GM21360 (cell line): ENCODE measurements at regions not wholly inside any gene's neighbourhood (a gene's known extent, or its start where the extent isn't known, plus 50 kb on each side); places are given as distances from the start of the nearest gene placed in this dataset.
"Not testable (repeated sequence)": the region's sequence is repeated elsewhere in the genome, so short reads cannot be mapped to it uniquely, and the experiment has no call there.

Source experiments
- ATAC-seq: cut with Tn5 transposase; IDR thresholded peaks from one replicate; pipeline ENCODE4 v1.9.1; 2021; ENCODE audit warnings: mild to moderate bottlenecking, moderate library complexity; ENCODE audit not compliant: unreplicated experiment

DNA sequence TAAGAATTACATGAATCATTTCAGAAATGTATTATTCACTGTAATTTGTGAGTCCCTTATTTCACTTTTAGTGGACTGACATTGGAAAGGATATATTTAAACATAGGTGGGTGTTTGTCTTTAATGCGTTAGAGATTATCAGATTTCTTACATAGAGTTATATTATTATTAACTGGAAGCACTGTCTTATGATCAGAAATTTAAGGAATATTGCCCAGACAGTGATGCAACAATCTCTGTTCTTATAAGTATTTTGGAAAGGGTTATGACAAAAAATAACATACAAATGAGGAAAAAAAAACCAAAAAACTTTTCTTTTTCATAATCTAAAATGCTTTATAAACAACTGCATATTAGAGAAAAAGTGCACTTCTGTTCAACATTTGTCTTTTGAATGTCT is 836.6 kb downstream of the SLC6A15 start:
- ATAC-seq = no peak

DNA sequence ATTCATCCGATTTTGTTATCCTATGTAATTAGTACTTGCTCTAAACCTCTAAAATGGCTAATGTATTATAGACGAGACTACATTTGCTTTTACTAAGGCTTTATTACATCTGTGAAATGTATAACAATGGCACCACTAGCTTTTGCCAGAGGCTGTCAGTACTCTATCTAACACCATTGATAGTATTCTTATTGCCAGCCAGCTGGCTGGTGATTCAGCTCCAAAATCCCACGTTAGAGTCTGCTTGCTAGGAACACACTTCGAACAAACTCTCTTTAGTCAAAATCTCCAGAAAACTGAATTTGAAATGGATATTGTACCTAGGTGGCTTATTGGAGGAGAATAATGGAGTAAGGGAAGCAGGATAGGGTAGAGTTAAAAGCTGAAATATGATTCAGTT is 839.2 kb downstream of the SLC6A15 start:
- no peak for ATAC-seq

DNA sequence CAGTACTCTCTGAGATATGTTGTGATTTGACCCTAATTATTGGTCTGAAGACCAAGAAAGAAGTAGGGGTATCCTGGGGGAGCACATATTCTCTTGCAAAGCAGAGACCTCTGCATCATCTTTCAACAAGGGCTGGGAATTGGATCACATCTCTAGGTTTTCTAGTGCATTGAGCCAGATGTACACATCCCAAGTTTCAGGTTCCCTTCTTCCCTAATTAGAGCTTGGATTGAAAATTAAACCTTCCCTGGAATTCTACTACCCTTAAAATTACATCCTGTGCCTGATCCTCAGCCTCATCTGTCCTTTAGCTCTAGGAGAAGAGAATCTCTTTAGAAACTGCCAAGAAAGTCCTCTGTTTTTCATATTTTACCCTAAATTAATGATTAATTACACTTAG is 839.6 kb downstream of the SLC6A15 start:
- no peak for ATAC-seq

DNA sequence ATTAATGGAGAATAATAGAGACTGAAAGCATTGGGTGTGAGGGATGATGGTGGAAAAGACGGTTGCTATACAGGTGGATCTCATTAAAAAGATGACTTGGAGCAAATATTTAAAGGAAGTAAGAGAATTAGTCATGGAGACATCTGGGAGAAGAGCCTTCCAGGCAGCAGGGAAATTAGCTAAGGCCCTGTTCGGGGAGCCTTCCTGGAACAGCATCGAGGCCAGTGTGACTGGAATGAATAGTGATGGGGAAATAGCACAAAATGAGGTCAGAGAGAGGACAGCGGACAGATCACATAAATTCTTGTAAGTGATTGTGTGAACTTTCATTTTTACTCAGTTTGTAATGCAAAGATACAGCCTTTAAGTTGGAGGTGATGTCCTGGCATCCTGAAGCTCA is 842.3 kb downstream of the SLC6A15 start:
- no peak for ATAC-seq

DNA sequence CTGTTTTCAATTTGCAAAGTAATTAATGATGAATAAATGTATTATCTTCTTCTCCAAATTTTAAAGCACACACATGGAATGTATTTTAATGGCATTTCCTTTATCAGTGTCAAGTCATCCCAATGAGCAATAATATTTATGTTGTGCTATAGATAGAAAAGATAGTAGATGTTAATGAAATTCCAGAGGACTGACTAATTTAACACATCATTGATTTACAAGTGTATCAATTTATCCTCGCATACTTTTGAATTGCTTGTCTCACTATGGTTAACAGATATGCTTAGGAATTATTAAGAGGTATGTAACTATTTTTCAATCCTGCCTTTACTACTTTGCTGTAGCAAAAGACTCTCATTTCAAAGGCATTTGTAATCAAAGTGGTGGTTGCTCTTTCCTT is 842.9 kb downstream of the SLC6A15 start:
- ATAC-seq = no peak

DNA sequence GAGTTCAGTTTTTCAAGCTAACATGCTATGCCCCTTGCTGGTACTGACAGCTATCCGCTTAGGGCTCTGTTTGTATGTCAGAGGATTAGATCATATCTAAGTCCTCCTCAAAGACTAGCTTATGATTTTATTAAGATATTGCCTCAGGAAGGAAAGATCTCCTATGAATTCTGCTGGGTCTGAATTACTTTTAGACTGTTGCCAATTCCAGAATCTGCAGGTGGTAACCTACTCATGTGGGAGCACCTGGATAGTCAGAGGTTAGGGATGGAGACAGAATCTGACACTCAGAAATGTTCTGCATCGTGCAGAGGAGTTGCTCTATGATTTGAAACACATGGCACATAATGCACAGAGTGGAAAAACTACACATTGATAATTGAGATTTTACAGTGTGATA is 843.4 kb downstream of the SLC6A15 start:
- ATAC-seq = no peak

DNA sequence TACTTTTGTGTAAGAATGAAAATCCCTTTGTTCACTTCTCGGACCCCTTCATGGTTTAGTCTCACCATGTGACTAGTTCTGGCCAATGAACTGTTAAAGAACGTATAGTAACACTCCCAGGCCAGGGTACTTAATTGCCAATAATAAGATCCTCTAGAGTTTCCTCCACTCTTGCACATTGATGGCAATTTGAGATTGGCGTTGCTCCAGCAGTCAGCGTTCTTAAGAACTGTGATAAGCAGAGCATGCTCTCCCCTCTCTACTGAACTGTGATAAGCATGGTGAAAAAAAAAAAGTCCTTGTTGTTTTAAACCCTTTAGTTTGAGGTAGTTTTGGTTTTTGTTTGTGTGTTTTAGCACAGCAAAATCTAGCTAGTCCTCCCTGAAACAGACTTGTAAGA is 854.5 kb downstream of the SLC6A15 start:
- no peak for ATAC-seq

DNA sequence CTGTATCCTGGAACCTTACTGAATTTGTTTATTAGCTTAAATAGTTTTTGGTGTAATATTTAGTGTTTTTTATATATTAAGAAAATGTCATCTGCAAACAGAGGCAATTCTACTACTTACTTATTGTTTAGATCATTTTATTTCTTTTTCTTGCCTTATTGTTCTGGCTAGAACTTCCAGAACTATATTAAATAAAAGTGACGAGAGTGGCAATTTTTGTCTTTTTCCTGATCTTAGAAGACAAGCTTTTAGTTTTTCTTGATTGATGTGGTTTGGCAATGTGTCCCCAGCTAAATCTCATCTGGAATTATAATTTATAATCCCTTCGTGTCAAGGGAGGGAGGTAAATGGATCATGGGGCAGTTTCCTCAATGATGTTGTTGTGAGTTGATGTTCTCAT is 857.8 kb downstream of the SLC6A15 start:
- no peak for ATAC-seq

DNA sequence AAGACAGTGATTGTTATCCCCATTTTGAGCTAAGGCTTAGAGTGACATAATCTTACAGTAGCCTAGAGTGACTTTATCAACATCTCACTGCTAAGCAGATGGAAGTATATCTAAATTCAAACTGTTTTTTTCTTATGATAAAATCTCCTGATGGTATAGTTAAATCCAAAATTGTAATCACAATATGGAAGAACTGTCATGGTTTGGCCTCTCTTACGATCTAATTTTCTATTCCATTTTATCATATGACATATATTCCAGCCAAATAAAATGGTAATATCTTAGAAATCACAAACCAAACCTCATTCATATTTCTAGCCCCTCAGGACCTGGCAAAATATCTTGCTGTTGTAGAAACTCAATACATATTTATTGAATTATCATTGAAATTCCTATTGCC is 864.7 kb downstream of the SLC6A15 start:
- no peak for ATAC-seq

DNA sequence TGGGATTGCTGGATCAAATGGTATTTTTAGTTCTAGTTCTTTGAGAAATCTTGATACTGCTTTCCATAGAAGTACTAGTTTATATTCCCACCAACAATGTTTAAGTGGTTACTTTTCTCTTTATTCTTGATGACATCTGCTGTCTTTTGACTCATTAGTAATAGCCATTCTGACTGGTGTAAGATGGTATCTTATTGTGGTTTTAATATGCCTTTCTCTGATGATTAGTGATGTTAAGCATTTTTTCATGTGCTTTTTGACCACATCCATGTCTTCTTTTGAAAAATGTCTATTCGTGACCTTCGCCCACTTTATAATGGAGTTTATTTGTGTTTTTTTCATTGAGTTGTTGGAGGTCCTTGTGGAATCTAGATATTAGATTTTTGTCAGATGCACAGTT is 865.7 kb downstream of the SLC6A15 start:
- ATAC-seq = no peak

DNA sequence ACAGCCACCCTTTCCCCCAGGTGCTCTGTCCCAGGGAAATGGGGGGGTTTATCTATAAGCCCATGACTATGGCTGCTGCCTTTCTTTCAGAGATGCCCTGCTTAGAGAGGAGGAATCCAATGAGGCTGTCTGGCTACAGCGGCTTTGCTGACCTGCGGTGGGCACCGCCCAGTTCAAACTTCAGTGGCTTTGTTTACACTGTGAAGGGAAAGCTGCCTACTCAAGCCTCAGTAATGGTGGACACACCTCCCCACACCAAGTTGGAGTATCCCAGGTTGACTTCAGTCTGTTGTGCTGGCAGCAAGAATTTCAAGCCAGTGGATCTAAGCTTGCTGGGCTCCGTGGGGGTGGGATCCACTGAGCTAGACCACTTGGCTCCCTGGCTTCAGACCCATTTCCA is 869.2 kb downstream of the SLC6A15 start:
- ATAC-seq = no peak

DNA sequence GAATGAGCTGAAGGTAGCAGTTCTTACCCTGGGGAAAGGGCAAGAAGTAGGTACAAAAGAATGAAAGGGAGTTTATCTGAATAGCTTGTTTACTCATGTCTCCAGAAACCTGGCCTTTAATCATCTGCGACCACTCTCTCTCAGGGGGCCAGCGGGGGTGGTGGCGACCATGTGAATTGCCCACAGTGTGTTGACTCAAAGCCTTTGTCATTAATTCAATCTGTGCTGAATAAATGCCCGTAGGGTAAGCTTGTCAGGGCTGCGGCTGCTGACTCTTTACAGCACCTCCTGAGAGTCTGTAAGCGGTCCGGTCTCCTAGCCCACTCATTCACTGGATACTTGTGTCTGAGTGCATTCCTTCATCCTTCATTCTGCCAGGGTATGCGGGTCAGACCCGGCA is 874.4 kb downstream of the SLC6A15 start:
- no peak for ATAC-seq

DNA sequence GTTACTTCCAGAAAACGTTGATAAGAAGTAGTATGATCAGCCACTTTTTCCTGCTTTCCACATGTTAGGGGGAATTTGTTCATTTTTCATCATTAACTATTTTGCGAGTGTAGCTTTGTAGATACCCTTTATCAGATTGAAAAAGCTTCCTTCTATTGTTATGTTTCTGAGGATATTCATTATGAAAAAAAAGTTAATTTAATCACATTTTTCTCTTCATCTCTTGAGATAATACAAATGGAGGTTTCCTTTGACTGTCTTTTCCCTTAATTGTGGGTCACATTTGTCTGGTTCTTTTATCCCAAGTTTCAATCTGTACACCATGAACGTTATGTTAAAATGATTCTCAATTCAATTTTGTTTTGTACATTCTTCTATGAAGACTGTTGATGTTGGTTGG is 875.7 kb downstream of the SLC6A15 start:
- ATAC-seq = no peak

DNA sequence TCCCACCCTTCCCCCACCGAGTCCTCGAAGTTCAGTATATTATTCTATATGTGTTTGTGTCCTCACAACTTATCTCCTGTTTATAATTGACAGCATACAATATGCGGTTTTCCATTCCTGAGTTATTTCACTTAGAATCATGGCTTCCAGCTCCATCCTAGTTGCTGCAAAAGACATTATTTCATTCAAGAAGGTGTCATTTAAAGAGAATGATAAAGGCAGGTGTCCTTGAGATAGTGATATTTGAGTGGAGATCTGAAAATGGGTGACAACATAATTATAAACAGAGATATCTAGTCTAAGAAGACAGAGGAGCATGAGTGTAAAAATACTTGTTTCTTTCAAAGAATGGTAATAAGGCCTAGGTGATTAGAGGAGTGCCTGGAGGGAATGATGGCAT is 876.8 kb downstream of the SLC6A15 start:
- ATAC-seq = no peak

DNA sequence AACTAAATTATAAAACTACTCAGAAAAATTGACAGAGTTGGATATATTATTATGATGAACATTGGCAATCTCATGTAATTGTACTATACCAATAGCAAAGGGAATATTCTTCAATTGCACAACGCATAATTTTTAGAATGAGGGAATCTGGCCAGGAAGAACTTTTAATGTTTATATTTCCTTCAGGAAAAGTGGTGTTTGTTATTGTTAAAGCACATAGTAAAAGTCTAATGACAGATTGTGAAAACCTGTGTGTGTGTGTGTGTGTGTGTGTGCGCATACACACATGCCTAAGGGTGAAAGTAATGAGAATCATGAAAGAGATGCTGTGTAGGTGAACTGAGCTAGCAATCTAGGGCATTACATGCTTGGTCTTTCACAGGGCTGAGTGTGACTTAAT is 877.7 kb downstream of the SLC6A15 start:
- no peak for ATAC-seq

DNA sequence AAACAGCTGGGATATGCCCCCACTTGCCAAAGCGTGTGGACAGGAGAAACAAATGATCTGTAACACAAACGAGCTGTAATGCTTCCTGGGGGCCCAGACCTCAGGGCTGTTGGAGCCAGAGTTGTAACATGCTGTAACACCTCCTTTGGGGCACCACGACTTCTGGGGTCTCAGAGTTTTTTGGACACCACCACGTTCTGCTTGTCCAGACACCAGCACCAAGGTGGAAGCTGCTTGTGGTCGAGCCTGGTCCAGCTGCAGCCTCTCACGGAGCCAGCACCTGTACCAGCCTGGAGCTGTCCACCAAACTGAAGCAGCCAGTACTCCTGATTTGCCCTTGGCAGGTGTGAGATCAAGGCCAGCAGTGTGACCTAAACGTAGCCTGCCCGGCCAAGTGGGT is 879.4 kb downstream of the SLC6A15 start:
- no peak for ATAC-seq

DNA sequence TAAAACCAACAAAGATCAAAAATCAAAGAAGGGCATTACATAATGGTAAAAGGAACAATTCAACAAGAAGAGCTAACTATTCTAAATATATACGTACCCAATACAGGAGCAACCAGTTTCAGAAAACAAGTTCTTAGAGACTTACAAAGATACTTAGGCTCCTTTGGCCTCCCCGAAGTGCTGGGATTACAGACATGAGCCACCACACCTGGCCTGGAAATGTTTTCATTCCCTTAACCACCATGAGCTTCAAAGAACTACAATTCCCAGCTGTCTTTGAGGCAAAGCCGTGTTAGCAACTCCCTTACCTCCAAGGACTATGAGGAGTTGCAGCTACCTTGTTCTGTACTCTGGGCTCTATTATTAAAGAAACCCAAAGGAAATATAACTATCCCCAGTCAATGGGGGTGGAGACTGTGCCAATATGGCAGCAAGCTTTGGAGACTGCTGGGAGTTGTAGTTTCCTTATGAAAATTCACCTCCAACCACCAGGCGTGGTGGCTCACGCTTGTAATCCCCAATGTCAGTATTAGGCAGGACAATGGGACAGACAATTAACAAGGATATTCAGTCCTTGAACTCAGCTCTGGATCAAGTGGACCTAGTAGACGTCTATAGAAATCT is 893.9 kb downstream of the SLC6A15 start:
- not testable (repeated sequence) for ATAC-seq

DNA sequence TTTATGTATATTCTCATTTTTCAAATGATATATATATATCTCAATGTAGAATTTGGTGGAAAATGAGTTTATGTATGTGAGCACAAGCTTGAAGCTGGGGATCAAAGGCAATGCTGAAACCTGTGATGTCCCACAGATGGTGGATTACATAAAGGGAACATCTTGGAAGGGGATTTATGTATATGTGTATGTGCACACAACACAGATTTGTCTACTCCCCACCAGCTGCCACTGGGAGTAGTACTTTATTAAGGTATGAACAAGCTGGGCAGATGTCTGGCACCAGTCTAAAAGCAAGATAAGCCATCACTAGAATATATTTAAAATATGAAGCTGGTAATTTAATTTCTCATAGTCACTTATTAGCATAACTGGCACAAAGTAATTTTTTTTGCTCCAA is 895.6 kb downstream of the SLC6A15 start:
- no peak for ATAC-seq

DNA sequence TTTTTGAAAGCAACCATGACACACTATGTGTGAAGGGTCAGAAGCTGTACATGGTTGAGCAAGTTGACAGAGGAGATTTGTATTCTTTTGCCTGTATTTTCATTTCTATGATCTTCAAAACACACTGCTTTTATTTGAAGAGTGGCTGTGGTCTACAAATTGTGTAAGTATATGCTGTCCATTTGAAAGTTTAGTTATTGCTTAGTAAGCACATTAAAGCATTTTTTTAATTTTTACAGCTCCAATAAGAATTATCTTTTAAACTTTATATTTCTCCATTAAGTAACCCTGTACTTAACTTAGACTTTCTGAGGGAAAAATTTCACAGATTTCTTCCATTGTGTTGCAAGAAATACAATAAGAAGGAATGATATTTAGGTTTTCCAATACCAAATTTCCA is 915.2 kb downstream of the SLC6A15 start:
- ATAC-seq = no peak

DNA sequence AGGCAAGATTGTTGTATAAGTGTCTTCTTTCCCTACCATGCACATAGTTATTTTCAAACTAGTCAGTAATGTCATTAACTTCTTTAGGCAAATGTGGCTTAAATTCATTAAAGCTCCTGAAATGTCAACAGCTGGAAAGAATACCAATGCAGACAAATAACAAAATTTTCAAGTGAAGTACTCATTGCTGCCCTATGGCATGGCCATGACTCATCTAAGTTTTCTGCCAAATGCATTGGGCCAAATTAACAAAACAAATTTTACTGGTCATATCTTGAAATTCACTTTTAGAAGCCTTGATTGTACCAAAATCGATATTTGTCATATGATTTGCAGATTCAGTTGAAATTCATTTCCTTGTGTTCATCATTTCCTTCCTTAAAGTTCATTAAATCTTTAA is 915.9 kb downstream of the SLC6A15 start:
- ATAC-seq = no peak

DNA sequence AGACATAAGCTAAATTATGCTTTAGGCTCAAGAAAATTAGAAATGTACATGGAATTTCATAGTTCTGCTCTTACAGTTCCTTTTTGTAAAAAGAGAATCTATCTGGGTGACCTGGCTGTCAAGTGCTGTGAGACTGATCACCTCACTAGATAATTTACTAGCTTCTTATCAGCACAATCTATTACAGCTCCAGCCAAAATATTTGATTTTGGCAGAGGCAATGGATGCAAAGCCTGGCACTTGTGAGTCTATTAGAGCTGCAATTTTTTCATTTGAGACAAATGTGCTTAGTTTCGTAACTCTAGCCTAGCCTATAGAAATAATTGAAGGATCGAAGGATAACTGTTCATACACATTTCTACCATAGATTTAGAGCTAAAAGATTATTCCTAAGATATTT is 927.5 kb downstream of the SLC6A15 start:
- no peak for ATAC-seq

DNA sequence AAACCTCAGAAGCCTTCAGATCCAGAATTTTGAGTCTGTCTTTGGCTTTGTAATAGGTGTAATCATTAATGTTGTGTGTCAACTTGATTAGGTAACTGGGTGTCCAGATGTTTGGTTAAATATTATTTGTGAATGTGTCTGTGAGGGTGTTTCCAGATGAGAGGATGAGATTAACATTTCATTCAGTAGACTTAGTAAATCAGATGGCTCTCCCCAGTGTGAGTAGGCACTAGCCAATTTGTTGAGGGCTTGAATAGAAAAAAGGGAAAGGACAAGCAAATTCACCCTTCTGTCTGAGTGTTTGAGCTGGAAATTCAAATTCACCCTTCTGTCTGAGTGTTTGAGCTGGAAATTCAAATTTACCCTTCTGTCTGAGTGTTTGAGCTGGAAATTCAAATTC is 932.2 kb downstream of the SLC6A15 start:
- ATAC-seq = no peak

DNA sequence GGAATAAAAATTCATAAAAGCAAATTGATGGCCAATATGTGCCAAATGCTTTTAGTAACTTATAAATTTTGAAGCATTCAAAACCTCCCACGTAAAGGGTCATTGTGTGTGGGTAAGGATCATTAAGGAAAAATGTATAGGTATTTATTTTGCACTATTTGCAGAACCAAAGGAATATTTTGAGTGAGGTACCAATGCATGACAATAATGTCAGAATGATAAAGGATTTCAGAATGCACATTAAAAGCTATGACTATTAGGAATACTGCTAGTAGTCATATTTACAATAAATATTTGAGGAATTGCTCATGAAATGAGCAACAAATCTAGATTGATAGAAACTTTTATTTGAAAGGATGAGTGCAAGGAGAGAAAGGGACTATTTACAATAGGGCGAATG is 932.8 kb downstream of the SLC6A15 start:
- ATAC-seq = no peak

DNA sequence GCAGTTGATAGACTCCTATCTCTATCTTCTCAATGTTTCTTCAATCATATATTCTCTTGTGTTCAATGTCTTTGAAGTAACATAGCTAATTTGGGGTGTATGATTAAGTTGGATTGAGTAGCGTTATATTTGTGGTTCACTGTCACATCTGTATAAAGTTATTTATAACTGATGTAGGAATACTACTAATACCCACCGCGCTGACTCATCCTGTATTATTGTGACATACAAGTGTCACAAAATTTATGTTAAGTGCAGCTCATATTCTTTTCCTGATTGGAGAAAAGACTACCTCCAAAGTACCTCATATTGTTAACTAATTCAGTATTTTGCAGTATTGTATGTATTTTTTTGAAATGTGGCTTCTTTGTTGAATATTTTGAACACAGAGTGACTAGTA is 940.8 kb downstream of the SLC6A15 start:
- ATAC-seq = no peak
